Activated gamma-delta T cell treated with anti-CD3 and anti-CD28 coated beads, Interleukin-2, amount 50 U/mL, for 16 hours (primary cell): ENCODE measurements at regions not wholly inside any gene's neighbourhood (a gene's known extent, or its start where the extent isn't known, plus 50 kb on each side); places are given as distances from the start of the nearest gene placed in this dataset.
"Not testable (repeated sequence)": the region's sequence is repeated elsewhere in the genome, so short reads cannot be mapped to it uniquely, and the experiment has no call there.

ENCODE experiments used
- DNase-seq: peaks from one replicate; pipeline ENCODE4 v3.0.0-alpha.2; 2020; ENCODE audit warnings: low read depth

DNA sequence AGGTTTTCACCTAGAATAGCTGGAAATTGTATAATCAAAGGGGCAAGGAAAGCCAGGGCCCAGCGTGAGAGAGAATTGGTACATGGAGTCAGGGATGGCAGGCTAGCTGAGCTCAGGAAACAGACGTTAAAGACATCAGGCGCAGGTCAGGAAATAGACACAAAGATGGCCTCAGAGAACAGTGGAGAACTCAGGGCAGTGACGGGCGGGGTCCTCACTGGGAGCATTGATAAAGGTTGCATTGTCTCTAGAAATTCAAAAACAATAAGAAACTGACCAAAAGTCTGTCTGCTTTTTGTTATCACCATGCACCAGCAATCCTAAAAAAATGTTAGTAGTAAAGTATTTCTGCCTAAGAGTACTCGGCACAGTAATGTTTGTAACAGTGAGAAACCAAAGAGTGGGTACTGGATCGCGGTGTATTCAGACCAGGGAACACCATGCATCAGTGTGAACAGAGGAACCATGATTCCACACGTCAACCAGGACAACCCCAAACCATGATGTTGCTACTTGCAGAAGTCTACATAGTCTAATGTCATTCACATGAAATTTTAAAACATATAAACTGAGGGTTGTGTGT is 81.9 kb upstream of the AUTS2 start:
- DNase-seq, result no peak

DNA sequence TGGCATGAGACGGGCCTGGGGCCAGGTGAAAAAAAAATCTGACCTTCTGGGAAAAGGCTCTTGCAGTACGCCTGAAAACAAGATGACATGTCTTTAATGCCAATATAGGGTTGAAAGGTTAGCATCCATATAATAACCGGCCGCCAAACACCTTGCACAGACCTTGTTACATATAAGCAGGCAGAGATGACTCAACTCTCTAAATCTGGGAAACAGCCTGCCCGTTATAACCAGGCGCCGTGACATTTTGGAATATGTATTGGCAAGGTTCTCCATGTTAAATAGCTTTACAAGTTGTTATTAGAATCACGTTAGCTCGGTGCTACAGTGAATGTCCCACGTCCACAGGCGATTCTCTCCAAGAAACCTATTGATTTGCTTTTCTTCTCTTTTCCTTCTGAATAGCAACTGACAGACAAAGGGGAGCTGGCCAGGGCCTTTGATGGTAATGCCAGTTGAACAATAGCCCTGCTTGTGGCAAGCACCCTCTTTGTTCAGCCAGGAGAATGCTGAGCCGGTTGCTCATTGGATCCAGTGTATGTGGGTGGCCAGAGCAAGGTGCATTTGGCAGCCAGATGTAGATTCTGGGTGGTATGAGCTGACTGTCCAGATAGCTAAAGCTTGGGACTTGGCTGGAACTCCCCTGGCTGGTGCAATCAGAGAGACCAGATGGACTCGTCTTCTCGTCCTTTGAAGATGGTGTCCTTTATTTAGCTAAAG is 80.1 kb upstream of the AUTS2 start:
- no peak for DNase-seq

DNA sequence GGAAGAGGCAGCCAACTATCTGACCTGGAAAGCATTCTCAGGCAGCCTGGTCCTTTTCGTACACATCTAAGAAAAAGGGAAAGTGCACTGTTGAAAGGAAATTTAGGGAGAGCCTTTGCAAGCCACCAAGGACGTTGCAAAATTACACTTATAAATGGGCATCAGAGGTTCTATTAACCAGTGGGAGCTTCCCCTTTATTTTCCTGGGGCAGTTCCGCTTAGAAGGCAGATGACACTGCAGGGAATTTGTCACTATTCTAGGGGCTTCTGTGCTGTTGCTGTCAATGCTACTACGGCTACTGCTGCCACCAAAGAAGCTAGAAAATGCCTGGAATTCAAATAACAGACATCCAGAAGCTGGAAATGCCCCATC is 79.6 kb upstream of the AUTS2 start:
- no peak for DNase-seq

DNA sequence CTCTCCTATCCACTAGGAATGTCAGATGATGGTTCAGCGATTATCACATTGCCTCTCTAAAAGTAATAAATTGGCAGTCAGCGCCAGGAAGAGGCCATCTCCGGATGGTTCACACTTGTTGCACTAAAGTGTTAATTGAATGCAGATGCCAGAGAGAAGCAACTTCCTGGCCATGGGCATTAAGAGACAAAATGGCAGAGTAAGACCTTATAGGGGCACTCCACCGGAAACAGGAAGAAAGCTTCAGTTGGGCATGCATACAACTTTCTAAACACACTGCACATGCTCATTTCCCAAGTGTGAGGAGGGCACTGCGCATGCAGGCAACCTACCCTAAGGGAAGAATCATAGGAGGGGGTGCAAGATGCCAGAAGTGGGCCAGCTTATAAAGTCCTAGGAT is 71.7 kb upstream of the AUTS2 start:
- no peak for DNase-seq

DNA sequence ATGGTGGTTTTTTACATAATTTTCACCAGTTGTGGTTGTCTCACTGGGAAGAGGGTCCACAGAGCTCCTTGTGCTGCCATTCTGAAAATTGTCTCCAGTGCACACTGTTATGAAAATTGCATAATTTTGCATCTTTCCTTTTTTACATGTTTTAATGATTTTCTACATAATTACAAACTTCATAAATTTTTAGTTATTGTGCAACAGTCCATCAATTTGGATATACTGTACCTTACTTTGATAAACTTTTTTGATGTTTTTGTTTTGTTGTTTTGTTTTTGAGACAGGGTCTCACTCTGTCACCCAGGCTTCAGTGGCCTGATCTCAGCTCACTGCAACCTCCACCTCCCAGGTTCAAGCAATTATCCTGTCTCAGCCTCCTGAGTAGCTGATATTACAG is 70.6 kb upstream of the AUTS2 start:
- no peak for DNase-seq

DNA sequence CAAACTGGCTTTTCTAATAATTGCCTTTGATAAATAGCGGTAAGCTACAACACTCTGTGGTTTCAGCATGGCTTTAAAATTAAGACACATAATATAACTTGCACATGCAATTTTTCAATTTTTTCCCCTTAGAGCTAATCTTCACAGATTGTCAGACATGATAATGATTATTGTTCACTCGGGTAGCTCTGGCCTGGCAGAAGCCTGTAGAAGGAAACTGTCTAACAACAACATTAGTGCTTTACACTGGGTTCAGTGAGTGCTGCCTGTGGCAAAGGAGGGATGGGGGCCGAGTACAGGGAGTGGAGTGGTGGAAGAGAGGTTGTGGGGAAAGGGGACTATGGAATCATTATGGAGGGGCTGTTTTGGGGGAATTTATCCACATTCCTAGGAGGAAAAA is 67.2 kb upstream of the AUTS2 start:
- DNase-seq, result no peak

DNA sequence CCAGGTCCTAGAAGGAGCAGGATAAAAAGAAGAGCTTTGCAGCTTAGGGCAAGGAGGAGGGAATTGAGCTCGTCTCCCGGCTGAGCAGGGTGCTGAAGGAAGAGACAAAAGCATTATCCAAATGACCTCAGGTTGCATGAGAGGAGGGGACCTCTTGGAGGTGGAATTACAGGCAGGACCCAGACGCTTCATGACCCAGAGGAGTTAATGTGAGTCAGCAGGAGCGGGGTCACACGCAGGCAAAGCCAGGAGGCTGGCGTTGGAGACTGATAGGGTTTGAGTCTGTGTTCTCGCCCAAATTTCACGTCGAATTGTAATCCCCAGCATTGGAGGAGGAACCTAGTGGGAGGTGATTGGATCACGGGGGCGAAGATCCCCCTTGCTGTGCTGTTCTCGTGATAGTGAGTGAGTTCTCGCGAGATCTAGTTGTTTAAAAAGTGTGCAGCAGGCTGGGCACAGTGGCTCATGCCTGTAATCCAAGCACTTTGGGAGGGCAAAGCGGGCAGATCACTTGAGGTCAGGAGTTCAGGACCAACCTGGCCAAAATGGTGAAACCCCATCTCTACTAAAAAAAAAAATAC is 63.7 kb upstream of the AUTS2 start:
- no peak for DNase-seq

DNA sequence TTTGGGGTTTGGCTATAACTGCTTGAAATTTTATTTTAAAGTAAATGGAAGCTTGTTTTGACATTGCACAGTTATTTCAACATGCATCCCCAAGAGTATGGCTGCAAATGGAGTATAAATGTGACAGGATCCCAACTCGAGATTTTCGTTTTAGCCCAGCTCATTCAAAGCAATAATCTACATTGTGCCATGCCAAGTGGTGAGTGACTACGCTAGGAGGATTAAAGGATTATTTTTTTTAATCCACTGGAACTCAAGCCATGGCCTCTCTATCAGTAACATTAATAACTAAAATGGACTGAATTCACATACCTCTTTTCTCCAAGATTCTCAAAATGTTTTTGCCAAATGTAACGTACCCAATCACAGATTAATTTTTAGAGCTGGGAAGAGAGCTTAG is 60.6 kb upstream of the AUTS2 start:
- DNase-seq, result no peak

DNA sequence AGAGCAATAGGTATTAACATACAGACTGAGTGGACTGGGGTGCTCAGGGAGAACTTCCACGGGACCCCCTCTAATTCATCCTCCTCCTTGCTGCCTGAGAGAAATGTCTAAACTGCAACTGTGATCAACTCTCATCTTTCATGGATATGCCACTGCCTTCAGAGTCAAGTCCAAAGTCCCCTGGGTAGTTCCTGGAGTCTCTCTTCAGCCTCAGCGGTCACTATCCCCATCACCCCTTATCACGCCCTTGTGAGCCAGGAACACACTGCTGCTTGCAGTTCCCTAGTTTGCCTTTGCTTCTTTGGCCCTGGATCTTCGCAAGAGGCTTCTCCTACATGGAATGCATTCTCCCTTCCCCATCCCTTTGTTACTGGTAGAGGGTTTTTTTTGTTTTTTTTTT is 58.7 kb upstream of the AUTS2 start:
- DNase-seq, result no peak

DNA sequence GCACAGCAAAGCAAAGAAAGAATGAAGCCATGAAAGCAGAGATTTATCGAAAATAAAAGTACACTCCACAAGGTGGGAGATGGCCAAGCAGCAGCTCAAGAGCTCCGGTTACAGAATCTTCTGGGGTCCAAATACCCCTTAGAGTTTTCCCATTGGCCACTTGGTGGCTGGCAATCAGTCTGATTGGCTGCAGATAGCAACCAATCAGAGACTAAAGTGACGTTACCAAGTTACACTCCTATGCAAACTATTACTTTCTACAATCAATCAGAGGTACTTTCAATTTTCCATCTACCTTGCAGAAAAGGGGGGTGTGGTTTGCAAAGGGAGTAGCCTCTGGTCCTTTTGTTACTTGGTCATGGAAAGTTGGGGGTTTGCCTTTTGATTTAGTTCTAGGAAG is 58.0 kb upstream of the AUTS2 start:
- no peak for DNase-seq

DNA sequence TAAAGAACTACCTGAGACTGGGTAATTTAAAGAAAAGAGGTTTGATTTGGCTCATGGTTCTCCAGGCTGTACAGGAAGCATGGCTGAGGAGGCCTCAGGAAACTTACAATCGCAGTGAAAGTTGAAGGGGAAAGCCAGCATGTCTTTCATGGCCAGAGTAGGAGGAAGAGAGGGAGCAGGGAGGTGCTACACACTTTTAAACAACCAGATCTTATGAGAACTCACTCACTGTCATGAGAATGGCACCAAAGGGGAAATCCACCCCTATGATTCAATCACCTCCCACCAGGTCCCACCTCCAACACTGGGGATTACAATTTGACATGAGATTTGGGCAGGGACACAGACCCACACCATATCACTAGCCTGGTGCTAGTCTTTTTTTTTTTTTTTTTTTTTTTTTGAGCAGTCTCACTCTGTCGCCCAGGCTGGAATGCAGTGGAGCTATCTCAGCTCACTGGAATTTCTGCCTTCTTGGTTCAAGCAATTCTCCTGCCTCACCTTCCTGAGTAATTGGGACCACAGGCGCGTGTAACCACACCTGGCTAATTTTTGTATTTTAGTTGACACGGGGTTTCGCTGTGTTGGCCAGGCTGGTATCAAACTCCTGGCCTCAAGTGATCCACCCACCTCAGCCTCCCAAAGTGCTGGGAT is 56.4 kb upstream of the AUTS2 start:
- DNase-seq, result not testable (repeated sequence)

DNA sequence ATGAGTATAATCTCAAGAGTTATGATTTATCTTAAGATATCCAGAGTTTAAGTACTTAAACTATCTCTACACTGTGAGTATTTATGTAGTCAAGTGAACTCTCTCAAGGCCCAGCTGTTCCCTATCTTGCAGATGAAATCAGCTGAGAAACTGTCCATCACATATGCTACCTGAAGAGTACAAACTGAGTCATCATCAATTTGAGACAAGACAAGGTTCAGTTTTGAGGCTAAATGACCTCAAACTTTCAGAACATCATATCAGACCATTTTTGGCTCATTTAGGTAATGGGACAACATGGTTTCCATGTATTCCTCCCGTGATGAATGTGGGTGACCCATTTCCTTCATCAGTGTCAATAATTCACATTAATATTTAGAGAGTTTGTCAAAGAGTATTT is 53.1 kb upstream of the AUTS2 start:
- no peak for DNase-seq
